GM12878 (cell line): ENCODE measurements at regions not wholly inside any gene's neighbourhood (a gene's known extent, or its start where the extent isn't known, plus 50 kb on each side); places are given as distances from the start of the nearest gene placed in this dataset.

Experiments
- CTCF ChIP-seq, 3 experiments: IDR thresholded peaks in 2 of 3; conservative IDR thresholded peaks in 1 of 3; 2 replicates each; pipeline ENCODE4 v1.5.1; 2011; ENCODE audit warnings: low read depth in 3 of 3, low read length in 3 of 3, mild to moderate bottlenecking in 3 of 3, control low read depth in 2 of 3, moderate library complexity in 2 of 3, inconsistent platforms in 1 of 3, mixed read lengths in 1 of 3; ENCODE audit not compliant: control insufficient read depth in 2 of 3, insufficient read depth in 1 of 3; ENCODE audit errors: extremely low read depth in 1 of 3
- EZH2 ChIP-seq: IDR thresholded peaks from 2 replicates; pipeline ENCODE4 v1.6.1; 2012; ENCODE audit warnings: low read depth, mild to moderate bottlenecking, control low read depth, inconsistent platforms, low read length, borderline replicate concordance; ENCODE audit not compliant: control insufficient read depth
- POLR2A ChIP-seq: IDR thresholded peaks from 2 replicates; pipeline ENCODE4 v1.6.1; 2011; ENCODE audit warnings: low read depth, mild to moderate bottlenecking, low read length
- RCOR1 ChIP-seq: conservative IDR thresholded peaks from 2 replicates; pipeline ENCODE4 v1.6.1; 2012; ENCODE audit warnings: low read depth, low read length, improper control_type of control experiment

GRCh38 chr4:13678186-13678924 is 50.8 kb upstream of the BOD1L1 start:
- no peak for TF ChIP-seq EZH2
- TF ChIP-seq CTCF (IDR thresholded peaks at IDR 0.05 in 2 of 3, conservative IDR thresholded peaks at IDR 0.05 in 1 of 3; ENCODE audit: control insufficient read depth in 2 of 3, extremely low read depth in 1 of 3, insufficient read depth in 1 of 3, low read depth in 3 of 3, low read length in 3 of 3): no peak
- no peak for TF ChIP-seq RCOR1
- TF ChIP-seq POLR2A: no peak
